HG02610 (cell line): ENCODE measurements at regions not wholly inside any gene's neighbourhood (a gene's known extent, or its start where the extent isn't known, plus 50 kb on each side); places are given as distances from the start of the nearest gene placed in this dataset.

Experiments
- ATAC-seq: cut with Tn5 transposase; IDR thresholded peaks from one replicate; pipeline ENCODE4 v1.9.1; 2021; ENCODE audit warnings: mild to moderate bottlenecking, moderate library complexity; ENCODE audit not compliant: unreplicated experiment

DNA sequence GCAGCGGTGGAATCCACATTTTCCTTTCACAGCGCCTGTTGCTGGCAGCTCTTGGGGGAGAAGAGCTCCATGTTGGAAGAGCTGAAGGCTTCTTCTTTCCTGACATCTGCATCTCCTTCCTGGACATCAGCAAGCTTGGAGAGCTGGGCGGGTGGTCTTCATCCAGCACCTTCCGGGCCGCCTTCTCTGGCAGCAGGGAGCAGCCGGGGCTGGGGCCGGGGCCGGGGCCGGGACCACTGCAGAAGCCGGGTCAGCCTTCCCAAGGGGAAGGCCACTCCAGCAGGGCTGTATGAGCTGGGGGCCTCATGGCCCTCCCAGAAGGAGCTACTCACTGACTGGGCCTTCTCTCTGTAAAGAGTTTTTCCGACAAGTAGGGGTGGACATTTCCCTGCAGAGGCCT lies 787.5 kb downstream of the TLE4 start:
- ATAC-seq, result no peak

DNA sequence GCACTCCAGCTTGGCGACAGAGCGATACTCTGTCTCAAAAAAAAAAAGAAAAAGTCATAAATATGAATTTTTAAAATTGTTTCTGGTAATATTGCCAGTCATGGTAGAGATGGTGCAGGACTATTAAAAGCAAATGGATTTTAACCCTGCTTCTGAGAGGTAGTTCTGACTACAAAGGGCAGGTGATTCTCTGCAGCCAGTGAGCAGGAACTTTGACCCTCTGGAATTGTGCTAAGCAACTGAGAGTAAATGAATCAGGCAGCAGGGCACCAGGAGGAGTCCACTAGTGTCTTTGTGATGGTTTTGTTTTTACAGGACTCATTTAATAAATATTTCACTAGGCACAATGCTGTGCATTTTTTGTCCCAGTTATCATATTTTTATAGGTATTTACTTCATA lies 781.2 kb downstream of the TLE4 start:
- ATAC-seq, result no peak

DNA sequence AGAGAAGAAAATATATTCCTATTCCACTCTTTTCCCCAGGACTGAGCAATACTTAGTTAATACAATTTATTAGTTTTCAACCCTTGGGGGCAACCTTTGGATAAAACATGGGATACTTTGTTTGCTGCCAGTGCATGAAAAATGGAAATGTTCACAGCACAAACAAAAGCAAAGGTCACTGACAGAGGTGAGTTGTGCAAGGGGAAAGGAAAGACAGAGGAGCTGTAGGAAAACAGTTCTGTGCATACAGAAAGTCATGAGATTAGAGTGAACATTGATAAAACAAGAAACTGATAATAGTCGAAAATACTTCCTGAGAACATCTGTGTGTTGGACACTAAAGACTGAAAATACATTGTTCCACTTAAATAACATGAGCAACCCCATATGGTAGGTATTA lies 779.8 kb downstream of the TLE4 start:
- ATAC-seq, result no peak

DNA sequence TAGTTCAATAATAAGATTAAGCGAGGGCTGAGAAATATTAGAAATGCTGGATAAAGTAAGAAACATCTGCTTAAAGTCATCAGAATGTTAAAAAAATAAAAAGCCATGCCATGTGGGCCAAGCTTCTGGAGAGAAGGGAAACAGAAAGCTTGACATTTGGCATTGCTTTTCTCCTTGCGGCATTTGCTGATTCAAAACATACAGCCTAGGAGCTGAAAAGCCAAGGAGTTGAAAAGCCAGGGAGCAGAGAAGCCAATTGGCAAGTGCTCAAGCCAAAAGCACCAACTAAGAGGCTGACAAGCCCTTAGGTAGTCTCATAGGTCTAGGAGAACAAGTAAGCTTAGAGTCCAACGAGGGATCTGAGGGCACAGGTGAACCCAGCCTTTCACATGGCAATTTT lies 754.3 kb downstream of the TLE4 start:
- no peak for ATAC-seq

DNA sequence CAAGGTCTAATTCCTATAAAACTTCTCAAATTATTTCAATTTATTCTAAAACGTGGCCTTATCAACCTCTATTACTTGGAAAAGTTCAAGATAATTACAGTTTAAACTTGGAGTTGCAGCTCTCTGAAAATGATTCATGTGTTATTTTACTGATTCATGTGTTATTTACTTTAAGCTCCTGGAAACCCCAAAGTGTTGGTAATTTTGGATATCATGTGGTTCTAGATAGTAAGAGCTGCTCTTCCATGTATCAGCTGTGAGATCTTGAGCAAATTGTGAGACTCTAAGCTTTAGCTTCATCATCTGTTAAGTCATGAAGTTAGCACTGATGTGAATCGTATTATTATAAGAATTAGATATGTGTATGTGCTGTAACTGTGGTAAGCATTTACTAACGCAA lies 749.2 kb downstream of the TLE4 start:
- ATAC-seq, result no peak

DNA sequence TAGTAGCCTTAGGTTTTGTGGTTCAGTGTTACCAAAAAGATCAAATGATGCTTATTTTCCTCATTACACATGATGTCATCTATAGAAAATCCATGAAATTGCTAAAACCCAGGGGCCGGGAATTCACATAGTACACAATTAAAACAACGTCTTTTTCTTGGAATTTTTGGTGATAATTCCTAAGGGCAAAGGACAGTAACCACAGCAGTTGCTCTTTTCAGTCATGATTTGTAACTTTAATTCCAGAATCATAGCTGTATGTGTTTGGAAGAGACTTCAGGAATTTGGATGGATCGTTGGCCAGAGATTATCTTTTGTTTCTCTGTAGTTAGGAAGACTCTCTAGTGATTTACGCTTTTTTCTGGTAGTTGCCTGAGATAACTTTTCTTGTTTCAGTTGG lies 748.7 kb downstream of the TLE4 start:
- ATAC-seq, result no peak

DNA sequence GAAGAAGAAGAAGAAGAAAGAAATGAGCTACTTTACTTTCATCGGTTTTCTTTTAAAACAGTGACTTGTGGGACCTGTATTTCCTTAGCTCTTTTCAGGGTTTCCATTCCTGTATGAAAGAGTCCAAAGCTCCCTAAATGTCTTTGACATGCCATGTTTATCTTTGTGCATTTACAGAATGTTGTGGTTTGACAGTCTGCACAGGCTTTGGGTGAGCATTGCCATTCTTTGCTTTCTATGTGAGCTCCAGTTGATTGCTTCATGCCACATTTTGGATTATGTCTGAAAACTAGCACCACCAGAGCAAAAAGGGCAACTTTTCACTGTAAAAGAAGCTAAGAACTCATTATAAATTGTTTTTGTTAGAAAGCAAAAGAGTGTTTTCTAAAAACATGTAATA lies 733.4 kb downstream of the TLE4 start:
- no peak for ATAC-seq

DNA sequence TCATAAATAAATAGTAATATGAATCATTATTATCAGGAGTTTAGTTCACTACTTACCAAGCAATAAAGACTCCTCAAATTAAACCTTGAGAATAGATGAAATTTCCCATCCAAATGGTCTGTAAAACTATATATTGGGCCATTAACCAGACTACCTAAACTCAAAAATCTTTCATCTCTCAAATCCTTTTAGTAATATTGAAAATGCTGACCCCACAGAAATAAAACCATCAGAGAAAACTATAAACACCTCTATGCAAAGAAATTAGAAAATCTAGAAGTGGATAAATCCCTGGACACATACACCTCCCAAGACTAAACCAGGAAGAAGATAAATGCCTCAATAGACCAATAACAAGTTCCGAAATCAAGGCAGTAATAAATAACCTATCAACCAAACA lies 723.2 kb downstream of the TLE4 start:
- ATAC-seq, result no peak

DNA sequence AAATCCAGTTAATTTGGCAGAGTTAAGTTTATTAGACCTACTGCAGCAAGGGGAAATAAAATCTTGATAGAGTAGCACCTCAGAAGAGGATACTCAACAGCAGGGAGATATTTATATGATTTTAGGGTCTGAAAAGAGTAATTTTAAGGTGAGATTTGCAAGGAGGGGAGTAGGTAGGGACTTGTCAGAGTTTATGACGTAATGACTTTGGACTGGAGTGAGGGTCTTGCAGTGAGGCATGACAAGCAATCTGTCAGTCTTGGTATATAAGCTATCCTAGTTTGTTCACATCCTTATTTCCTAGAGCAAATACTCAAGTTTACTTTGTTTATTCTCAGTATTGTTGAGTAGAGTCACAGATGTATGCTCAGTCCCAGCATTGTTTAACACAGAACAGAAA lies 722.6 kb downstream of the TLE4 start:
- ATAC-seq, result no peak

DNA sequence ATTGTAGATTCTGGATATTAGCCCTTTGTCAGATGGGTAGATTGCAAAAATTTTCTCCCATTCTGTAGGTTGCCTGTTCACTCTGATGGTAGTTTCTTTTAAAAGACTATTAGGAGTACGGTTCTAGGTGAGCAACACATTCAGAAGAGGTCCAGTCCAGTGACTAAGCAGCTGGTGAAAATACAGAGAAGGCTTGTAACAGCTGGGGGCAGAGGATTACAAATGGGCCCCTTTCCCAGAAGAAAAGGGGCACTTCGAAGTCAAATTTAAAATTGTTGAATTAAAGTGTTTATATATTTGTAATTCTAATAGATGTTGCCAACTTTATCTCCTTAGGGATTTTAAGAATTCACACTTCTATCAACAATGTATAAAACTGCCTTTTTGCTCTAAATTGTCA lies 720.5 kb downstream of the TLE4 start:
- no peak for ATAC-seq

DNA sequence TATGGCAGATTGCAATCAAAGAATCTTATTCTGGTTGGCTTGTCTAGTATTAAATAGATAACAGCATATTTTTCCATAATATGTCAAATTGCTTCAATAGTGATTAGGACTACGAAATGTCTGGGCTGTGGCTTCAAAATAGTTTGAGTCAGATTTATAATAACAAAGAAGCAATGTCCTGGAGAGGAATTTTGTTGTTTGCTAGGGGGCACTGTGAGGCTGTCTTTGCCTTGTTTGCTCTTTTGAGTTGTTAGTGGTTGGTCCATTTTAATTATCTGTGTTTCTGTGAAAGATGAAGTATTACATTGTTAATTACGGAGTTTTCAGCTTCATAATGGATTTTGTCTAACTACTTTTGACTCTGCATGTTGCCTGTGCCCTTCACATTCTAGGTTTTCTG lies 713.6 kb downstream of the TLE4 start:
- no peak for ATAC-seq

DNA sequence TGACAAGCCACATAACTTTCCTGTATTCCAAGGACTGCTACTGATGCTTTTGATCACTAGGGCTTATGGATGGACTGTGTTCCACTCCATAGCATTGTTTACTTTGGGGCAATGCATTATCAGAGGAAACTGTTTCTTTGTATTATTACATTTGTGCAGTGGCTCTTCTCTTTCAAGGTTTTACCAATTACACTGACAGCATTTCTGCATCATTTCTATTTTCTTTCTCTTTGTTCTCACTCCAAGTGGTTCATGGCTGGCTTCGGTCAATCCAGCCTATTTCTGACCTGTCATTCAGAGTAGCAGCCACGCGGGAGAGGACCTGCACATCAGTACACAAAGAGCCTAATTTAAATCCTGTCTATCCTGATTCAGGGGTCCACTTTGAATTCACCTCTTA lies 711.0 kb downstream of the TLE4 start:
- no peak for ATAC-seq

DNA sequence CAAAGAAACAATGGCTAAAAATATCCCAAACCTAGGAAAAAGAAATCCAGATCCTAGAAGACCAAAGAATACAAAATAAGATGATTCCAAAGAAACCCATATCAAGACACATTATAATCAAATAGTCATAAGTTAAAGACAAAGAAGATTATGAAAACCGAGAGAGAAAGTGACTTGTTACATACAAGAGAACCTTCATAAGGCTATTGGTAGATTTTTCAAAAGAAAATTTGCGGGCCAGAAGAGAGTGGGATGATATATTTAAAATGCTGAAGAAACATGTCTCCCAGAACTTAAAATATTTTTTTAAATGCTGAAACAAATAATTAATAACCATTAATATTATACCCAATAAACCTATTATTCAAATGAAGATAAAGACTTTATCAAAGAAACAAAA lies 687.3 kb downstream of the TLE4 start:
- ATAC-seq, result no peak

DNA sequence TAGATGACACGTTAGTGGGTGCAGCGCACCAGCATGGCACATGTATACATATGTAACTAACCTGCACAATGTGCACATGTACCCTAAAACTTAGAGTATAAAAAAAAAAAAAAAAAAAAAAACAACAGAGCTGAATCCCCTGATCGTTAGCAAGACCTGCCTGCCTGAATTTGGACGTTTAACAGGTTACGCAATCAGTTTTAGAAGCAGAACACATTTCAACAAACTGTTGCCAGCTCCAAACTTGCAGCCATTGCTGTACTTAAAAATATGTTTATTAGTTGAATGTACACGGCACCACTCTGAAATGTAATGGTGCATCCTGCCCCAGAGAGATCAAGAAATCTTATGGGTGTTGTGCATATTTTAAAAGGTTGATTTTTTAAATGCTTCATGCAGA lies 680.0 kb downstream of the TLE4 start:
- no peak for ATAC-seq

DNA sequence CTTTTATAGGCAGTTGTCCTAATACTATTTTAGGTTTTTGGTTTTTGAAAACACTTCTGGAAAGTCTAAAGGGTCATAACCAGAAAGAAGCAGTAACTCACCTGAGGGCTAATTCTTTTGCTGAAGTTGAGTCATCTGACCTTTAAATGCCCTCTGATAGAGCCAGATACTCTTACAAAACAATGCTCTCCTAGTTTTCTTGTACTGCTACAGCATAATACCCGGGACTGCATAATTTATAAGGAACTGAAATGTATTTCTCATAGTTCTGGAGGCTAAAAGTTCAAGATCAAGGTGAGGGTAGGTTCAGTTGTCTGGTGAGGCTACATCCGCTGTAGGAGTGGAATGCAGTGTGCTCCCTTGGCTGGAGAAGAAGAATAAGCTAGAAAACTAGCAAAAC lies 670.3 kb downstream of the TLE4 start:
- no peak for ATAC-seq

DNA sequence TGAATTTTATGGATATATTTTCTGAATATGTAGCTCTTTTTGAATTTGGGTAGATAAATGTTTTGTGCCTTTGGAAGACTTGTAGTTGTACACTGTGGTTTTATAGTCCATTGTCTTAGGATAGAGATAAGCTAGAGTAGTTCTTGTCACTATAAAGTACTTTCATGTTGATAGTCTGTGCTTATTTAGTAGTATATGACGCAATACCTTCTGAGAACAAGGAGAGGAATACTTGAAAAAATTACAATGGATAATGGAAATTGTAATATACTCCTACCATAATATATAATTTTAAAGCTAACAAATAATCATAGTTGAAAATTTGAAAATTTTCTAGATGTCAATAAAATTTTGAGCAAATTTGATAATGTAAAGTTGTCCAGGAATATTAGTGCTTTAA lies 664.0 kb downstream of the TLE4 start:
- ATAC-seq, result no peak

DNA sequence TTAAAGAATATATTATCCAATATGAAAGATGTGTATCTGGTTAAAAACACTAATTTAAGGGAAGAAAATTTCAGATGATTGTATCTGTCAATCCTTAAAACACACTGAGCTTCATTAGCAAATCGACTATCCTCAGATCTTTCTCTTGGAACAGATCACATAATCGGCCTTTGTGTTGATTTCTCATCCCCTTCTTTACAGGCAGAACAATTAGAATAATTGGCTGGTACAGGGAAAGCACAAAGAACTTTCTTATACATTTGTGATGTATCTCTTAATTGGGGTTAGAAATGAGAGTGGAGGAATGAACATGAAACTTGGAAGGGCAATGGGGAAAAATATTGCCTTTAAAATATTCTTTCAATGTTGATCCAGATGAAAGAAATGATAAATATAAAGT lies 662.1 kb downstream of the TLE4 start:
- ATAC-seq, result no peak

DNA sequence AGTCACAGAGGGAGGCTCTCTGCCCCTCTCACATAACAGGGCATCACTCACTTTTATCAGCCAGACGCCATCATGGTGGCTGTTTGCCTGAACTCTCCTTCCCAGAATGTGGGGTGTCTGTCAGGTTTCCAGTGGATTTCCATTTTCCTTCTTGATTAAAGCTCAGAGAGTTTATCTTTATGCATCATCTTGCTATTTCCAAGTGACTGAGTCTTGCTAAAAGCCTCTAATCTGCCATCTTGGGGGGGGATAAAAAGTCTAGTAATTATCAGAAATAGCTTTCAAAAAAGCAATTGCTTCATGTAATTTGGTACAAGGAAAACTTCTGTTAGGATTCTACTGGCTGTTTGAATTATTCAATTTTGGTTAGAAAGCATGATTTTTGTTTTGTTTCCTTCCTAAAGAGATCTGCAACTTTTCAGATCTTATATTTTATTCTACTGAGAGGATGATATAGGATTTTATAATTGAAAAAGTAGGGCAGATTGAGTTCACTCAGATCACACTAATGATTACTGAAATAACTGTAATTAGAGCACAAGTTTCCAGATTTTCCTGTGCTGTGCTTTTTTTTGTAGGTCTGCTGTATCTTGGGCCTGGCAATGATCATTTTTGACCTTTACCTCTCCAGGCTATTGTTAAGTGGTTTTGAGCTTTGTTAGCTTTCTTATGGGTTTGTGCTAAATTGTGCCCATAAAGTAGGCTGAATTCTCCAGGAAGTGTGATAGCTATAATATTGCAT lies 661.5 kb downstream of the TLE4 start:
- no peak for ATAC-seq

DNA sequence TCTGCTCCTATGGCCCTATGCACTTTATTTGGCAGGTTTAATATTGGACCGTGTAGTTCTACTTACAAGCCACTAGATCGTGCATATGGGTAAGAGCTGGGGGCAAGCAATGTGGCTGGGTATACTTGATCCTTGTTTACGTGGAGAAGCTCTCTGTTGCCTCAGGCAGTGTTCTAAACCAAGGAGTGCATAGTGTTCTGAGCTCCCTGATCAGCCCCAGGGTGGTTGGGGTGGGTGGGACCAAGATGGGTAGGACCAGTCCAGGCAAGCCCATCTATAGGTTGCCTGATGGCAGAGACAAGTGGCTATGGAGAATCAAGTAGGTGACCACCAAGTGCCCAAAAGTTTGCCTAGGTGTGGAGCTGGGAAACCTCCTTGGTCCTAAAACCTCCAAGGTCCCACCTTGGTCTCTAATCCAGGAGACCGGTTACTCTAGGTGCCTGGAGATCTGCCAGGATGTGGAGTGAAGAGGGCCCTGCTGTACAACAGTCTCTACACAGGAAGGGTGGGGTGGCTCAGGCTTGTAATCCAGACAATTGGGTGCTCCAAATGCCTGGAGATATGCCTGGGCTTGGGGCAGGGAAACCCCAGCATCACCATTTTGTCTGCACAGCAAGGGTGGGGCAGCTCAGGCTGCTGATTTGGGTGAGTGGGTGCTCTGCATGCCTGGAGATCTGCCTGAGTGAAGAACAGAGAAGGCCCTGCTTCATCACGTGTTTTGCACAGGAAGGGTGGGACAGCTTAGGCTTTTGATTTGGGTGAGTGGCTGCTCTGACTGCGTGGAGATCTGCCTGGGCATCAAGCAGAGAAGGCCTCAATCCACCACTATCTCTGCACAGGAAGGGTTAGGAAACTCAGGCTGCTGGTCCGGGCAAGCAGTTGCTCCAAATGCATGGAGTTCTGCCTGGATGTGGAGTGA lies 659.8 kb downstream of the TLE4 start:
- ATAC-seq, result no peak

DNA sequence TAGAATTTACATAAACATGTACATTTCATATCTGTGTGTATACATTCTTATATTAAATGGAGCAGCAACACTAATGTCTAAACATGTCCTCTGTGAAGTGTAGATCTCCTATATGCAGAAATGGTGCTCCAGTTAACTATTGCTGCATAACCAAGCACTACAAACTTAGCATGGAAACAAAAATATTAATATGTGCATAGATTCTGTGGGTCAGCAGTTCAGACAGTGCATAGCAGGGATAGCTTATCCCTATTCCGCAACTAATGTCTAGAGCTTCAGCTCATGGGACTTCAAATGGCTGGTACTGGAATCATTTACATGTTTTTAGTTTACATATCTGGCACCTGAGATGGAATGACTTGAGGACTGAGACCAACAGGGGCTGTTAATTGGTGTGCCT lies 652.1 kb downstream of the TLE4 start:
- ATAC-seq, result no peak

DNA sequence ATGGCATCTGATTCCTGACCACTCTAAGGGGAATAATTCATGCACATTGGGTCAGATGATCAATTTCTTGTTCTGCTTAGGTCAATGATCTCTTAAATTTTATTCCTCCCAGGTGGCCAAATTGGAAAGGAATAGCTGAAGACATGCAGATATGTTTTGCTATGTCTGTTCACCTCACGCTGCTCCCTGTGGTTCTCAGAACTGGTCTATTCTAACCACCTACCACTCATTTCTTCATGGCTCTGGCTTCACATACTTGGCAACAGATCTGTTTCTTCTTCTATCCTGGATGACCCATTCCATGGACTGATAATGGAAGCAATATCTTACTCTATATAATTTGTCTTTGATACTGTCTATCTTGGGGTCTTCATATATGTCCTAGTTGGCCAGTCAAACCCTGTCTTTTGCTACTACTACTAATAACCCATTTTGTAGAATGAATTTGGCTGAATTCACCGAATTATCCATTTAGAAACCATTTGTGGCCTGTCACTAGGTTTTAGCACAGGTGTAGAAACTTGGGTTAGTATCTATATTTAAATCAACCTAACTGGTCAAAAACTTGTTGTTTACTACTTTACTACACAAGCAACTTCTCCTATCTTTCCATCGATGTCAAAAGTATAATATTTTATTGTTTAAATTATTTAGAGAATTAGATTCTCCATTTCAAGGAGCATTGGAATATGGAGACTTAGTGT lies 650.9 kb downstream of the TLE4 start:
- no peak for ATAC-seq

DNA sequence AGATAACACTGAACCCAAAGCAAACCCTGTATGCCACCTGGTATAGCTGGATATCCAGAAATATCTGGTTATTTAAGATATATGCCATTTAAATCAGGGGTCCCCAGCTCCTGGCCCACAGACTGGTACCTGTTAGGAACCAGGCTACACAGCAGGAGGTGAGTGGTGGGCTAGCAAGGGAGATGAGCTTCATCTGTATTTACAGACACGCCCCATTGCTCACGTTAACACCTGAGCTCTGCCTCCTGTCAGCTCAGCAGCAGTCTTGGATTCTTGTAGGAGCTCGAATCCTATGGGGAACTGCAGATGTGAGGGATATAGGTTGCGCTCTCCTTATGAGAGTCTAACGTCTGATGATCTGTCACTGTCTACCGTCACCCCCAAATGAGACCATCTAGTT lies 646.6 kb downstream of the TLE4 start:
- ATAC-seq, result no peak
